Left colon (tissue), 2 donors: ENCODE measurements at regions not wholly inside any gene's neighbourhood (a gene's known extent, or its start where the extent isn't known, plus 50 kb on each side); places are given as distances from the start of the nearest gene placed in this dataset.
A peak's percentile ranks its signal among the peaks of the same experiment; 100 is the strongest.
"Not testable (repeated sequence)": the region's sequence is repeated elsewhere in the genome, so short reads cannot be mapped to it uniquely, and the experiment has no call there.

ENCODE experiments used
- ATAC-seq: fragments of 200-7000 bp; cut with Tn5 transposase; one replicate; pipeline ENCODE4 v1.9.1; 2020; ENCODE audit warnings: mild to moderate bottlenecking, moderate library complexity
- DNase-seq, 2 donors: peaks; one replicate each; pipeline ENCODE4 v3.0.0-alpha.2; 2020
- intact Hi-C, 2 donors: fragments of 100-400 bp; cut with DNase I in 1 of 2; cut with micrococcal nuclease in 1 of 2; formaldehyde crosslinking; loops; one replicate each; pipeline versions ENCODE4 v1.11.2 to v1.14.0; 2022; cut with DNase I, micrococcal nuclease
- donor health status: DM: no; HTN: no; CAD: no.
- donor health status: DM: yes; HTN: yes; CAD: no.

- no peak for DNase-seq
- ATAC-seq: no peak
- intact Hi-C loops: no loop called here
These were observed 61.7 kb downstream of the KPNA2 start for GRCh38 chr17:68097161-68097805.

GRCh38 chr17:68099341-68099753, 63.8 kb downstream of the KPNA2 start:
- DNase-seq, intact Hi-C loops, ATAC-seq: not testable (repeated sequence)

- intact Hi-C loops: no loop called here
- no peak for ATAC-seq
These were observed 64.6 kb downstream of the KPNA2 start for GRCh38 chr17:68100000-68100641.

GRCh38 chr17:68101075-68101986, 65.8 kb downstream of the KPNA2 start:
- peak; percentile 95 to 98 for DNase-seq
- ATAC-seq: peak; percentile 97
- intact Hi-C loops: no loop called here

More at GRCh38 chr17:68100000-68100641, 64.6 kb downstream of the KPNA2 start:
- DNase-seq: no peak

- intact Hi-C loops: no loop called here
- ATAC-seq (peak; percentile 0), DNase-seq (no peak)
These were observed 66.4 kb downstream of the KPNA2 start for GRCh38 chr17:68101987-68102314.

- DNase-seq (peak; percentile 46 to 57), ATAC-seq (peak; percentile 64)
- intact Hi-C loops: no loop called here
These were observed 66.8 kb downstream of the KPNA2 start for GRCh38 chr17:68102318-68102758.

- intact Hi-C loops: no loop called here
- DNase-seq: no peak
- no peak for ATAC-seq
These were observed 67.6 kb downstream of the KPNA2 start for GRCh38 chr17:68103148-68103547.

GRCh38 chr17:68106085-68106484, 70.5 kb downstream of the KPNA2 start:
- ATAC-seq (no peak), DNase-seq (no peak)
- intact Hi-C loops: no loop called here

- DNase-seq: no peak
These were observed 71.8 kb downstream of the KPNA2 start for GRCh38 chr17:68107373-68107772.

GRCh38 chr17:68108313-68109000, 72.9 kb downstream of the KPNA2 start:
- DNase-seq (no peak), ATAC-seq (no peak)
- intact Hi-C loops: no loop called here

More at GRCh38 chr17:68107373-68107772, 71.8 kb downstream of the KPNA2 start:
- no peak for ATAC-seq
- intact Hi-C loops: no loop called here

GRCh38 chr17:68109404-68109803, 73.9 kb downstream of the KPNA2 start:
- intact Hi-C loops, ATAC-seq, DNase-seq: not testable (repeated sequence)

GRCh38 chr17:68116211-68116610, 80.7 kb downstream of the KPNA2 start:
- intact Hi-C loops, DNase-seq, ATAC-seq: not testable (repeated sequence)

GRCh38 chr17:68122587-68122986, 87.1 kb downstream of the KPNA2 start:
- no peak for ATAC-seq
- intact Hi-C loops: no loop called here

GRCh38 chr17:68125111-68125870, 89.8 kb downstream of the KPNA2 start:
- DNase-seq (no peak), ATAC-seq (no peak)
- intact Hi-C loops: no loop called here

More at GRCh38 chr17:68122587-68122986, 87.1 kb downstream of the KPNA2 start:
- DNase-seq: no peak

- intact Hi-C loops: no loop called here
- no peak for ATAC-seq
- DNase-seq: no peak
These were observed 92.4 kb downstream of the KPNA2 start for GRCh38 chr17:68127914-68128313.

GRCh38 chr17:68131456-68131855, 95.9 kb downstream of the KPNA2 start:
- intact Hi-C loops: no loop called here
- DNase-seq (no peak), ATAC-seq (no peak)

- ATAC-seq (no peak), DNase-seq (no peak)
- intact Hi-C loops: no loop called here
These were observed 98.0 kb downstream of the KPNA2 start for GRCh38 chr17:68133346-68134045.
